Duodenal mucosa (tissue), 2 donors: ENCODE measurements at regions not wholly inside any gene's neighbourhood (a gene's known extent, or its start where the extent isn't known, plus 50 kb on each side); places are given as distances from the start of the nearest gene placed in this dataset.

ENCODE experiments used
- H3K27ac ChIP-seq: one replicate; pipeline ENCODE4 v1.7.0; 2013; ENCODE audit warnings: low read depth, low read length
- H3K27me3 ChIP-seq, 2 donors: one replicate each; pipeline ENCODE4 v1.7.0; 2013; ENCODE audit warnings: low read length in 2 of 2, control low read depth in 1 of 2; ENCODE audit not compliant: insufficient read depth in 2 of 2, control insufficient read depth in 1 of 2
- H3K36me3 ChIP-seq, 2 donors: one replicate each; pipeline ENCODE4 v1.7.0; 2013; ENCODE audit warnings: low read length in 2 of 2, control low read depth in 1 of 2; ENCODE audit not compliant: insufficient read depth in 2 of 2, control insufficient read depth in 1 of 2
- H3K4me1 ChIP-seq, 2 donors: one replicate each; pipeline ENCODE4 v1.7.0; 2013; ENCODE audit warnings: low read length in 2 of 2, control low read depth in 1 of 2; ENCODE audit not compliant: insufficient read depth in 2 of 2, control insufficient read depth in 1 of 2
- H3K4me3 ChIP-seq, 2 donors: one replicate each; pipeline ENCODE4 v1.7.0; 2013; ENCODE audit warnings: low read length in 2 of 2, low read depth in 1 of 2
- H3K9ac ChIP-seq, 2 donors: one replicate each; pipeline ENCODE4 v1.7.0; 2013; ENCODE audit warnings: low read length in 2 of 2, low read depth in 1 of 2
- H3K9me3 ChIP-seq, 2 donors: one replicate each; pipeline ENCODE4 v1.7.0; 2013; ENCODE audit warnings: low read length in 2 of 2, control low read depth in 1 of 2; ENCODE audit not compliant: control insufficient read depth in 1 of 2

- Histone ChIP-seq H3K4me1 (peaks cover 5 to 10% of the 10 kb centered on the region in 2 donors), H3K27ac (no peak overlapping the region), H3K9me3 (no peaks in the 10 kb centered on the region), H3K27me3 (peaks cover 0 to 2% of the 10 kb centered on the region in 2 donors), H3K36me3 (no peaks in the 10 kb centered on the region), H3K4me3 (no peak overlapping the region), H3K9ac (no peak overlapping the region)
These were observed 370.4 kb downstream of the IRS2 start for GRCh38 chr13:109416001-109416400.

- H3K27me3 ChIP-seq, result peaks cover 0 to 2% of the 10 kb centered on the region in 2 donors
- peaks cover 5 to 10% of the 10 kb centered on the region in 2 donors for H3K4me1 ChIP-seq
- H3K9me3 ChIP-seq, result no peaks in the 10 kb centered on the region
- no peak overlapping the region for H3K4me3 ChIP-seq
- no peak overlapping the region for H3K27ac ChIP-seq
- no peaks in the 10 kb centered on the region for H3K36me3 ChIP-seq
- no peak overlapping the region for H3K9ac ChIP-seq
These were observed 371.3 kb downstream of the IRS2 start for GRCh38 chr13:109415057-109415456.

GRCh38 chr13:109412283-109412901 is 374.0 kb downstream of the IRS2 start:
- no peaks in the 10 kb centered on the region for H3K9me3 ChIP-seq
- peak overlapping the region in 1 of 2 donors; percentile 48 for H3K4me3 ChIP-seq
- peaks cover 0 to 2% of the 10 kb centered on the region in 2 donors for H3K27me3 ChIP-seq
- no peaks in the 10 kb centered on the region for H3K36me3 ChIP-seq
- peaks cover 5 to 10% of the 10 kb centered on the region in 2 donors for H3K4me1 ChIP-seq
- H3K9ac ChIP-seq, result no peak overlapping the region
- no peak overlapping the region for H3K27ac ChIP-seq

GRCh38 chr13:109410868-109411267 is 375.5 kb downstream of the IRS2 start:
- H3K27me3 ChIP-seq, result no peaks in the 10 kb centered on the region
- H3K27ac ChIP-seq, result no peak overlapping the region

GRCh38 chr13:109408591-109409382 is 377.6 kb downstream of the IRS2 start:
- Histone ChIP-seq H3K27me3 (no peaks in the 10 kb centered on the region), H3K9me3 (no peaks in the 10 kb centered on the region), H3K4me1 (peaks cover 5 to 10% of the 10 kb centered on the region in 2 donors), H3K36me3 (no peaks in the 10 kb centered on the region), H3K9ac (no peak overlapping the region), H3K4me3 (no peak overlapping the region), H3K27ac (no peak overlapping the region)

More at GRCh38 chr13:109410868-109411267, 375.5 kb downstream of the IRS2 start:
- Histone ChIP-seq H3K9ac (no peak overlapping the region), H3K36me3 (no peaks in the 10 kb centered on the region), H3K4me1 (peaks cover 5 to 10% of the 10 kb centered on the region in 2 donors), H3K4me3 (no peak overlapping the region), H3K9me3 (no peaks in the 10 kb centered on the region)

- no peaks in the 10 kb centered on the region for H3K9me3 ChIP-seq
- H3K36me3 ChIP-seq, result no peaks in the 10 kb centered on the region
- no peak overlapping the region for H3K4me3 ChIP-seq
- no peak overlapping the region for H3K9ac ChIP-seq
- H3K27me3 ChIP-seq, result peaks cover 0 to 4% of the 10 kb centered on the region in 2 donors
- peaks cover 0 to 3% of the 10 kb centered on the region in 2 donors for H3K4me1 ChIP-seq
- H3K27ac ChIP-seq, result no peak overlapping the region
These were observed 379.9 kb downstream of the IRS2 start for GRCh38 chr13:109406376-109406992.

- Histone ChIP-seq H3K27ac (no peak overlapping the region), H3K4me3 (no peak overlapping the region), H3K9me3 (no peaks in the 10 kb centered on the region), H3K4me1 (peaks cover 3 to 11% of the 10 kb centered on the region in 2 donors), H3K9ac (no peak overlapping the region), H3K27me3 (peaks cover 0 to 4% of the 10 kb centered on the region in 2 donors), H3K36me3 (no peaks in the 10 kb centered on the region)
These were observed 383.4 kb downstream of the IRS2 start for GRCh38 chr13:109403012-109403421.

GRCh38 chr13:109401891-109402290 is 384.5 kb downstream of the IRS2 start:
- H3K4me1 ChIP-seq, result peaks cover 3 to 11% of the 10 kb centered on the region in 2 donors
- no peak overlapping the region for H3K27ac ChIP-seq
- peaks cover 0 to 4% of the 10 kb centered on the region in 2 donors for H3K27me3 ChIP-seq
- H3K9ac ChIP-seq, result no peak overlapping the region
- no peaks in the 10 kb centered on the region for H3K9me3 ChIP-seq
- no peaks in the 10 kb centered on the region for H3K36me3 ChIP-seq
- H3K4me3 ChIP-seq, result no peak overlapping the region

GRCh38 chr13:109401307-109401706 is 385.1 kb downstream of the IRS2 start:
- no peaks in the 10 kb centered on the region for H3K36me3 ChIP-seq
- no peak overlapping the region for H3K9ac ChIP-seq
- H3K9me3 ChIP-seq, result no peaks in the 10 kb centered on the region
- no peak overlapping the region for H3K27ac ChIP-seq
- peaks cover 0 to 4% of the 10 kb centered on the region in 2 donors for H3K27me3 ChIP-seq
- peaks cover 3 to 11% of the 10 kb centered on the region in 2 donors for H3K4me1 ChIP-seq
- H3K4me3 ChIP-seq, result no peak overlapping the region
